ENCODE measurements at regions not wholly inside any gene's neighbourhood (a gene's known extent, or its start where the extent isn't known, plus 50 kb on each side); places are given as distances from the start of the nearest gene placed in this dataset.

GRCh38 chr3:73745526-73746191, 120.9 kb upstream of the PDZRN3 start:
- TF ChIP-seq CTCF (IDR thresholded peaks at IDR 0.05) (no peak), MLX (CRISPR knock-in tag; IDR thresholded peaks at IDR 0.05) (no peak), CREM (CRISPR knock-in tag; IDR thresholded peaks at IDR 0.05) (no peak), MAX (CRISPR knock-in tag; IDR thresholded peaks at IDR 0.05) (no peak), FOXP1 (CRISPR knock-in tag; IDR thresholded peaks at IDR 0.05; ENCODE audit: borderline replicate concordance) (no peak), ZNF532 (CRISPR knock-in tag; IDR thresholded peaks at IDR 0.05; ENCODE audit: borderline replicate concordance) (no peak), GABPB1 (CRISPR knock-in tag; IDR thresholded peaks at IDR 0.05) (no peak), NFYB (CRISPR knock-in tag; conservative IDR thresholded peaks at IDR 0.05; ENCODE audit: low read depth) (no peak)
